Caki2 (cell line): ENCODE measurements at regions not wholly inside any gene's neighbourhood (a gene's known extent, or its start where the extent isn't known, plus 50 kb on each side); places are given as distances from the start of the nearest gene placed in this dataset.

Source experiments
- DNase-seq: peaks from one replicate; pipeline ENCODE4 v3.0.0-alpha.2; 2015; ENCODE audit warnings: low read depth
- in situ Hi-C: cut with HindIII; loops from 2 replicates; pipeline ENCODE4 v1.10.0; 2016; ENCODE audit warnings: low sequenced_read_pairs, low pct_unique_long_range_greater_than_20kb, mixed read lengths

DNA sequence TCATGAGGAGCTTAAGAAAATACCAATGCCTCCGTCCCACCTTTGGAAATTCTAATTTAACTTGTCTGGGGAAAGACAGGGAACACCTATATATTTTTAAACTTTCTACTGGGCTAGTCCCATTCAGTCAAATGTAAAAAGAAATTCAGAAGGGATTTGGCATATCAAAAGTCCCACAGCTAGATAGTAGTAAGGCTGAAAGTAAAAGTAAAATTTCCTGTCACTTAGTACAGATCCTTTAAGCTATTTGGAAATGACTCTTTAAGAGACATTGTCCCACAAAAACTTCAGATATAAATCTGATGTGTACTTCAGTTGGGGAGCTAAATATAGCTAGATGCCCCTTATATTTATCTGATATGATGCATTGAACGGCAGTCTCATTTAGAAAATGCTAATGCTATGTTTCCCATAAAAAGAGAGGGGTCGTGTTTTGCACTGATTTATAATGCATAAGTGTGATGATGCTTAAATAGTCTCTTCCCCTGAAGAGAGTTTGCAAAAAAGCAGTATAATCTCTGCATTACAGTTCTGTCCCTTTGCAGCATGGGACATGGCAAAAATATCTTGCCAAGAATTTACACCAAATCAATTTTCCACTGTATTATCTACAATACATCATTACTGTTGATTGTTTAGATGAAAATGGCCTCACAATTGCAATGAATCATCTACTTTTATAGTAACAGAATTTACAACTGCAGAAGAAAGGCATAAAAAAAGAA, 860.8 kb upstream of the MAP3K7 start:
- in situ Hi-C loops = no loop called here
- no peak for DNase-seq

DNA sequence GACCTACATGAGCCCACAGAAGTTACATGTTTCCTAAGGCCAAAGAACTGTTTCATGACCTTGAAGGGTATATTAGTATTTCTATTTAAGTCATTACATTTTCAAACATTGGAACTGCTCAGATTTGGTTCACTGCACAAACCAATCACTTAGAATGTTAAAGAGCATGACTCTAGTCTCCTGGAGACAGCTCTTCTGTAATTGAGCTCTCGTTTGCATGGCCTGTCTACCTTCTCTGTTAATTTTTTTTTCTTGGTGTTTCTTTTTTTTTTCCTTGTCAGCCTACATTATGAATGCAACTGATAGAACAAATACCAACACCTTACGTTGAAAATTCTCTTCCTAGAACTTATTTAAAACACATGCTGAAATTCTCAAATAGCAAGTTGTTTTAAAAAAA, 860.2 kb upstream of the MAP3K7 start:
- in situ Hi-C loops = no loop called here

DNA sequence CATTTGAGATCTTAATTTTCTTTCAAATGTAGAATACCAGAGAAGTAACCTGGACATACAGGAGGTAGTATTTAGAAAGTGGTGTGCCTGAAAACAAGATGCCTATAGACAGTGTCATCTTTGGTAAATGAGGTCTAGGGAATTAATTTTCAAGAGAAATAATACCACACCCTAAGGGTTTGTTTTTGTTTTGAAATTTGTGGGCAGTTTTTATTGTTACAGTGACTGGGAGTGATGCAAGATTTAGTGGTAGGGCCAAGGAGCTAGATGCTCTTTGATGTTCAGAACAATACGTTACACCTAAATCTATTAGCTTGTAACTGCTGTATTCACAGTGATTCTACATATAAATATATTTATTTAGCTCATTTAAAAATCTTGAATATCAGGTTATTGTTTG, 856.5 kb upstream of the MAP3K7 start:
- no peak for DNase-seq
- in situ Hi-C loops = no loop called here

More for the DNA sequence above, 860.2 kb upstream of the MAP3K7 start:
- DNase-seq = no peak

DNA sequence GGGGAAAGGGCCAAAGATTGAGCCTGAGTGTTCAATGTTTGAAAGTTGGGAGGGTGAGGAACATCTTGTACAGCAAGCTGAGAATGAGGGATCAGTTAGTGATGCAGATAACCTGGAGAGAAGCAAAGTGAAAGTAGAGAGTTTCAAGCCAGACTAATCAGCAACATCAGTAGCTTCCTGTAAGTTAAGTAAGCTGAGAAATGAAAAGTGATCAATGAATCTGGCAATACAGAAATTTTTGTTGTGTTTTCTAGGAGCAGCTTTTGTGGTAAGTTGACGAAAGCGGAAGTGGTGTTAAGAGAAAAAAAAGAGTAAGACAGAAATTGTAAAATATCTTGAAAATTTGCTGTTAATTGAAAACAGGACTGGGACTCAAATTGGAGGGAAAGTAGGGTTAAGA, 855.5 kb upstream of the MAP3K7 start:
- DNase-seq = no peak
- in situ Hi-C loops = no loop called here

DNA sequence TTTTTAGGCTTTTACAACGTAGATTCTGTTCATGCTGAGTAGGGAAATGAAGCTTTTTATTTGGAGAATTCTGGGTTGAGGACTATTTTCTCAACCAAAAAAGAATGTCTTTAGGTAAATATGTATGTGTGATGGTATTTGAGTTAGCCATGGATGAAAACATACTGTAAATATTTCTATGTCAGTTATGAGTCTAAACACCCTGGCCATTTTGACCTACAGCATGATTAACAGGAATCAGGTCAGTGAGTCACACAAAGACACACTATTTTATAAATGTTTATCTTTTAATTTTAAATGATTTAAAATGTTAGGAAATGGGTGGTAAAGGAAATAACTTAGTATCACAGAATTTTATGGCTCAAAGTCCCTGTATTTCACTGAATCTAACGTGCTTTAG, 851.7 kb upstream of the MAP3K7 start:
- in situ Hi-C loops = no loop called here
- DNase-seq = no peak

DNA sequence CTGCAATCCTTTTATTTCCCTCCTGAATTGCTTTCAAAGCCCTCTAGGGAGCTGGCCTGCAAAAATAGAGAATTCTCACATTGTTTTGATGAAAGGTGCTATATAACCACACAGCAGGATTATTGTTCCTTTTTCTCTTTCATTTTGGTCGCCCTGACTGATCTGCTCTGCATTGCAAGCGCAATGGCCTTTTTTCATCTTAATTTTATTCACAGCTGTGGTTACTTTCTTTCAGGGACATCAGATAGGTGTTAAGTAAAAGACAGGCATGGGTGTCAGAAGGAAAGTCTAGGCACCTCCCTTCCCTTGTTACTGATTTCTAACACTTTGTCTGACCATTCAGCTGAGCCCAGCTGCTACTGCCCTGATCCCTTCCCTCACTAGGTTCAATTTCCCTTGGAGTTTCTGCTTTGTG, 850.5 kb upstream of the MAP3K7 start:
- in situ Hi-C loops = no loop called here
- no peak for DNase-seq

DNA sequence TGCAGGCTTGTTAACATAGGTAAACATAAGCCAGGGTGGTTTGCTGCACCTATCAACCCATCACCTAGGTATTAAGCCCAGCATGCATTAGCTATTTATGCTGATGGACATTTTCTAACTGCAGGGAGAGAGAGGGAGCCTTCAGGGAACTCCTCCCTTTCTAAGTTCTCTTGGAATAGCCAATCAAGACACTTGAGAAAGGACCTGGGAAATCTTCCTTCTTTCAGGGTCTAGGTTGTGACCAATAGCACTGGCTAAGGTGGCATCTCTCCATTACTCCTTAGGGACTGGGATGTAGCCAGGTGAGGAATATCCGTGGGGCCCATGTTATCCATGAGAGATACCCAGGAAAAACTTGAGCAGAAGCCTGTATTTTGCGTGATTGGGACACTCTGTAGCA, 849.6 kb upstream of the MAP3K7 start:
- DNase-seq = no peak
- in situ Hi-C loops = no loop called here

DNA sequence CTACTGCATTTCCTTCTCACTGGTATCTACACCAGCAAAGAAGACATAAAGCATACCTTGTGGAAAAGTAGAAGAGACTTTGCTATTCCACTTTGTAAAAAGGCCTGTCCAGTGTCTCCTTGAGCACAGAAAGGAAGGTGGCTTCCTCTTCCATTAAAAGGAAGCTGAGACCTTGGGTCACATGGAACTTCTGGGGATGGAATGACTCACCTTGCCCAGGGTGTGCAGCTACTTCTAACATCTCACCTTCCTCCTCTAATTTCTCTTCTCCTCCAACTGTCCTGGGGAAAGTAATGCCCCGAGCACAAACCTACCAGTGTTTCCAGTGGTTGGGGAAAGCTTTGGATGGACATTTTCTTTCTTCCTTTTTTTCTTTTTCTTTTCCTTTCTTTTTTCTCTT, 848.8 kb upstream of the MAP3K7 start:
- in situ Hi-C loops = no loop called here
- DNase-seq = no peak

DNA sequence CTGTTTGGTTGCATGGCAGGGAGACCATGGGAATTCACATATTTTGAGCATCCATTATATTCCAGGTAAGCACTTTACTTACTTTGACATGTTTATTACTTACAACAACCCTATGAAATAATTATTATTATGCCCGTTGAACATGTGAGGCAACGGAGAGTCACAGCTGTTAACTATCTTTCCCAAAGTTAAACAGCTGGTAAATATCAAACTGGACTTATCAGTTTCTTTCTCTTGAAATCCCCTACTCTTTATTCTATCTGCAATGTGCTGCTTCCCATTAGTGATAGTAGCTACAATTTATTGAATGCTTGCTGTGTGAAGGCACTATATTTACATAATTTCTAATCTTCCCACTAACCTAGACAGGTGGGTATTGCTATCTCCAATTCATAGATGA, 847.7 kb upstream of the MAP3K7 start:
- in situ Hi-C loops = no loop called here
- no peak for DNase-seq

DNA sequence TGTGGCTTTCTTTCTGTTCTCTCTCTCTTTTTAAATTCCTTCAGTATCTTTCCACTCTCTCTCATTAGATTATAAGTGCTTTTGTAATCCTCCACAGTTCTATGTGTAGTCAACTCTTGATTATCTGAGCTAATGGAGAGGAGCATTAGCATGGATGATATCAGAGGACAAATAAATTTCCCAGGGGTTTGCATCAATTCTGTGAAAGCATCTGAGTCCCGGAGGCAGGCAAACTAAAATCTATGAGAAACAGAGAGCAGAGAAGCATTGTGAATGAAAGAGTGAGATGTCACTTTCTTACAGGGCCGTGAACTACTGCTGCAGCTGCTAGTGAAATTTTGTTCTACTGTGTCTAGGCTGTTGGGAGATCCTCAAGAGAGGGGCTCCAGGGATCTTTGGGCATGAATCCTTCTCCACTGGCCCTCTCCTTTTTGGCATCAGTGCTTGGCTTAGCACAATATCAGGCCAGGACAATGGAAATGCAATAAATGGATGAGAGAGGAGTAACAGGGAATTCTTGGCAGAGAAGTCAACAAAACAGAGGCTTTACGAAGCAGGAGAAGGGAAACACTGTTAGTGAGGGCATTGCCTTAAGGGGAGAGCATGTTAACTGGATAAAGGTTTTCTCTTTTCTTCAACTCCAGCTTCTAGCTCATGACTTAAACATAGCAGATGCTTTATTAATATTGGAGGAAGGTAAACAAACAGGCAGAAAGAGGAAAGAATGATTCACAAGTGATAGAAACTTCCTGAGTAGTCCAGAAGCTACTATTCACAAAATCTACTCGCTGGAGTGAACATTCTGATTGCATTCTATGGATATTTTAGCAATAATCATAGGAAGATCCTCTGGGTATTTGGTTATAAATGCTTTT, 847.0 kb upstream of the MAP3K7 start:
- in situ Hi-C loops = no loop called here
- no peak for DNase-seq

DNA sequence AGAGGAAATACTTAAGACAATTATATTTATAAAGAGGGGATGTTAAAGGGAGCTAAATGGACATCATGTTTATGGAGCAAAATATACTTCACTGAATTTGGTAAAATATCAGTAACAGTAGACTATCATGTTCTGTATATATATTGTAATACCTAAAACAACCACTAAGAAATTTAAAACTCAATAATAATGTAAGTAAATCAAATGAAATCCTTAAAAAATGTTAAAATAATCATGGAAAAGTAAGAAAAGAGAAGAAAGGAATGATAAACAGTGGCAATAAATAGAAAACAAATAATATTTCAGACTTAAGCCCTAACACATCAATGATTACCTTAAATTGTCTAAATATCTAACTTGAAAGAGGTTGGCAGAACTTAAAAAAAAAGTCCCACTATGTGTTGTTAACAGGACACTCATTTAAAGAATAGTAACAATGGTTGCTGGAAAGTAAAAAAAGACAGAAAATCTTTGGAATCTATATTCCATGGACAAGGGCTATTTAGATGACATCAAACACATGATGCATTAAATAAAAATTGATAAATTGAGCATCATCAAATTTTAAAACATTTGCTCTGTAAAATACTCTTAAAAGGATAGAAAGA, 842.2 kb upstream of the MAP3K7 start:
- in situ Hi-C loops = no loop called here
- no peak for DNase-seq

DNA sequence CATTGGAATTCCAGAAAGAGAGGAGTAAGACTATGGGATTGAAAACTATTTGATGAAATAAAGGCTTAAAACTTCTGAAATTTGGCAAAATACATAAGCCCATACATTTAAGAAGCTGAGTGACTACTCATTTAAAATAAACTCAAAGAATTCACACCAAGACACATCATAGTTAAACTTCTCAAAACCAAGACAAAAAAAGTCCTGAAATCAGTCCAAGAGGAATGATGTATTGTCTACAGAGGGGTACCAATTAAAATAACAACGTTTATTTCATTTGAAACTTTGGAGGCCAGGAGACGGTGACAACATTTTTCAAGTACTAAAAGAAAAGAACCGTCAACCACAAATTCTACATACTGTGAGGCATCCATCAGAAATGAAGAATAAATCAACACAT, 841.4 kb upstream of the MAP3K7 start:
- in situ Hi-C loops = no loop called here
- DNase-seq = no peak

DNA sequence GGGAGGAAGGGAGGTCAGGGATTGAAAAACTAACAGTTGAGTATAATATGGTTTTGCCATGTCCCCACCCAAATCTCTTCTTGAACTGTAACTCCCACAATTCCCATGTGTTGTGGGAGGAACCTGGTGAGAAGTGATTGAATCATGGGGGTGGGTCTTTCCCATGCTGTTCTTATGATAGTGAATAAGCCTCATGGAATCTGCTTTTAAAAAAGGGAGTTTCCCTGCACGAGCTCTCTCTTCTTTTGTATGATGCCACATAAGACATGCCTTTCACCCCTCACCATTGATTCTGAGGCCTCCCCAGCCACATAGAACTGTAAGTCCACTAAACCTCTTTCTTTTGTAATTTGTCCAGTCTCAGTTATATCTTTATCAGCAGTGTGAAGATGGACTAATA, 833.4 kb upstream of the MAP3K7 start:
- in situ Hi-C loops = no loop called here
- peak; percentile 13 for DNase-seq

DNA sequence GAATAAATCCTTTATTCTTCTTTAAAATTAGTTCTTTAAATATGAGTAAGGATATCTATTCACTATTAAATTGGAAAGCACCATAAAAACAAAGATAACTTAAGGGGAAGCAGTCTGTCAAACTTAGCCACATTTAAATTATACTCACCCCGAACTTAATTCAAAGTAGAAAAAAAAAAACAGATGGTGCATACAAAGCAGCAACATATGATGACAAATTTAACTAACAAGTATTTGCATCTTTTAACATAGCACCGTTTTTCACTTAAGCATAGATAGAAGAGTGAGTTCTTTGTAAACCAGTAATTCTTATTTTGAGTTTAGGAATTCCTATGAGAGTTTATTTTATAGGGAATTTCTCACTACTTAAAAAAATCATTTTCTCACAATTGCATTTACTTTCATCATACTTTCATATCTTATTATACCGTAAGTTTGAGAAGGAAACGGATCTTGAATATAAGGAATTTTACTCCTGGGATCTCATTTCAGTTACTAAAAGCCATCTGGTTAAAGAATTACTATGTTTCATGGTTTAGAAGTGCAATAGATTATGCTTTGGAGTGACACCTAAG, 828.2 kb upstream of the MAP3K7 start:
- in situ Hi-C loops = no loop called here
- no peak for DNase-seq

DNA sequence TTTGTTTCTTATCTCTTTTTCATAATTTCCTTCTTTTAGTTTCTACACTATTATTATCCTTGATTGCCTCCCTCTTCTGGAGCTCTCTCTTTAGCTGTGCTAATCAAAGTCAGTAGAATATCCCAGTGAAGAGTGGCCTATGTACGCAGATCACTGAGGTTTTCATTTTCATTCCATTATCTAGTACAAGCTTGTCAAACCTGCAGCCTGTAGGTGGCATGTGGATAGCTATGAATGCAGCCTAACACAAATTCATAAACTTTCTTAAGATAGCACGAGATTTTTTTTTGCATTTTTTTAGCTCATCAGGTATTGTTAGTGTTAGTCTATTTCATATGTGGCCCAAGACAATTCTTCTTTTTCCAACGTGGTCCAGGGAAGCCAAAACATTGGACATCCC, 825.7 kb upstream of the MAP3K7 start:
- in situ Hi-C loops = no loop called here
- no peak for DNase-seq

DNA sequence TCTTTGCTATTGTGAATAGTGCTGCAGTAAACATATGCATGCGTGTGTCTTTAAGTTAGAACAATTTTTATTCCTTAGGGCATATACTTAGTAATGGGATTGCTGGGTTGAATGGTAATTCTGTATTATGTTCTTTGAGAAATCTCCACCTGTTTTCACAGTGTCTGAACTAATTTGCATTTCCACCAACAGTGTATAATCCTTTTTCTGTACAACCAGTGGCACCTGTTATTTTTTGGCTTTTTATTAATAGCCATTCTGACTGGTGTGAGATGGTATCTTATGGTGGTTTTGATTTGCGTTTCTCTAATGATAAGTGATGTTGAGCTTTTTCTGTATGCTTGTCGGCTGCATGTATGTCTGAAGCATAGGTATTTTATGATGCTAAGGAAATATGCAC, 820.8 kb upstream of the MAP3K7 start:
- in situ Hi-C loops = no loop called here

DNA sequence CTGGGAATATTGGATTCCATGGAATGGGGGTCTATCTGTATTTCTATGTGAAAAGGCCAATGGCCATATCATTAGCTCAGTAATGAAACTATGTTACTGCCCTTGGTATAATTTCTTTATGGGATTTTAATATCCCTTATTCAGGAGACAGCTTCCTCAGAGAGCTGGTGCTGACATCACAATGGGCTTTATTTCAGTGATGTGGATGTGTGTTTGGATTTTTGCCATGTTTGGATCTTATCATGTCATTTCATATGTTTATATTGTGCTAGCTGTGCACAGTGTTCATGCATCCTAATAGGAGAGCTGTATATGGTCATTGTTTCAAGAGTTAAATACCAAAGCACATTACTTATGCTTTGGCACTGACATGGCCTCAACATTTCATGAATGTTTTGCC, 806.1 kb upstream of the MAP3K7 start:
- in situ Hi-C loops = no loop called here
- DNase-seq = no peak

More for the DNA sequence above, 820.8 kb upstream of the MAP3K7 start:
- no peak for DNase-seq

DNA sequence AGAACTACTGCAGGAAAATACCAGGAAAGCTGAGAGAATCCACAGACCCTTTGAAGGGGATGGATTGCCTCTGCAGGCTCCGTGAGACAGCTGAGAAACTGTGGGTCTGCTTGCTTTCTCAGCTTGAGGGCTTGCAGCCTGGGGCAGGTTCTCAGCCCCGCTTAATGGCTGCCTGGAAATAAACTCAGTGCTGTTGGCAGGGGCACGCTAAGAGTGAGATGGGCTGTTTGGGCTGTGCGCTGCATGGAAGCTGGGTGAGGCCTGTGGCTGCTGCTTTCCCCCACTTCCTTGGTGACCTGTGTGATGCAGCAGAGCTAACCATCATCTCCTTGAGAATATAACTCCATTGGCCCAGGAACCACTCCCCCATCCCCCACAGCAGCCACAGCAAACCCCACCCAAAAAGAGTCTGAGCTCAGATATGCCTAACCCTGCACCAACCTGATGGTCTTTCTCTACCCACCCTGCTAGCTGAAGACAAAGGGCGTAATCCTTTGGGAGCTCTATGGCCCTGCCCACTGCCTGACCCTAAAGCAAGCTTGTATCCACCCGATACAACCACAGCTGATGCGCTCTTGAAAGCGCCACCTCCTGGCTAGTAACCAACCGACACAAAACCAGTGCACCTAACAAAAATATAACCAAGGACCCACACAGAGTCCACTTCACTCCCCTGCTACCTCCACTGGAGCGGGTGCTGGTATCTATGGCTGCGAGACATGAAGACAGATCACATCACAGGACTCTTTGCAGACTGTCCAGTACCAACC, 800.6 kb upstream of the MAP3K7 start:
- no peak for DNase-seq
- in situ Hi-C loops = no loop called here
